ENCODE measurements at regions not wholly inside any gene's neighbourhood (a gene's known extent, or its start where the extent isn't known, plus 50 kb on each side); places are given as distances from the start of the nearest gene placed in this dataset.
"Not testable (repeated sequence)": the region's sequence is repeated elsewhere in the genome, so short reads cannot be mapped to it uniquely, and the experiment has no call there.

DNA sequence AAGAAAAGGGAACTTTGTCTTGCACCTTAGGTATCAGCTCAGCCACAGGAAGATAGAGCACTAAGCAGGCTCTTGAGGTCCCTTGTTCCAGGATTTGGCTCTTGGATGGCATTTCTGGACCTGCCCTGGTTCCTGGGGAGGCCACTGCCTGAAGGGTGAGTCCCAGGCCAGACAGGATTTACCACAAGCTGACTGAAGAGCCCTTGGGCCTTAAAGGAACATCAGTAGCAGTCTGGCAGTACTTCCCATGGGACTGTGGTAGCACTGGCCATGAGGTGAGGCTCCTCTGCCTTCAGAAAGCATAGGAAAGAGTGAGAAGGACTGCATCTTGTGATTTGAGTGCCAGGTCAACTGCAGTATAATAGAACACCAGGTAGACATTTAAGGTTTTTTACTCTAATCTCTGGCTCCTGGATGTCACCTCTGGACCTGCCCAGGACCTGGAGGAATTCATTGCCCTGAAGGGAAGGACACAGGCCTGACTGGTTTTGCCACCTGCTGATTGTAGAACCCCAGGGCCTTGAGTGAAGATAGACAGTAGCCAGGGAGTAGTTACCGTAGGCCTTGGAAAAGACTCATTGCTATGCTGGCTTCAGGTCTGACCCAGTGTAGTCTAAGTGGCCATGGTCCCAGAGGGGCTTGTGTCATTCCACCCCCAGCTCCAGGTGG lies 154.4 kb upstream of the CREB1 start:
- no peak for DNase-seq

DNA sequence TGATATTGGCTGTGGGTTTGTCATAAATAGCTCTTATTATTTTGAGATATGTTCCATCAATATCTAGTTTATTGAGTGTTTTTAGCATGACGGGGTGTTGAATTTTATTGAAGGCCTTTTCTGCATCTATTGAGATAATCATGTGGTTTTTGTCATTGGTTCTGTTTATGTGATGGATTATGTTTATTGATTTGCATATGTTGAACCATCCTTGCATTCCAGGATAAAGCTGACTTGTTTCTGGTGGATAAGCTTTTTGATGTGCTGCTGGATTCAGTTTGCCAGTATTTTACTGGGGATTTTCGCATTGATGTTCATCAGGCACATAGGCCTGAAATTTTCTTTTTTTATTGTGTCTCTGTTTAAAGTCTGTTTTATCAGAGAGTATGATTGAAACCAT lies 151.1 kb upstream of the CREB1 start:
- DNase-seq = not testable (repeated sequence)

GRCh38 chr2:207385076-207385475 lies 144.7 kb upstream of the CREB1 start:
- no peak for DNase-seq

DNA sequence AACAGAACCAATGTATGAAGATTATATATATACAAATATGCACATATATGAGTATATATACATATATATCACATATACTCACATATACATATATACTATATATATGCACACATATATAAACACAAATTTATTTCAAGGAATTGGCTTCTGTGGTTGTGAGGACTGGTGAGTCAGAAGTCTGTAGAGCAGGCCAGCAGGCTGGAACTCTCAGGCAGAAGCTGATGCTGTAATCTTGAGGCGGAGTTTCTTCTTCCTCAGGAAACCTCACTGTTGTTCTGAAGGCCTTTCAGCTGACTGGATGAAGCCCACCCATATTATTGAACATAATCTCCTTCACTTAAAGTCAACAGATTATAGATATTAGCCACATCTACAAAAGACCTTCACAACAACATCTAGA lies 143.9 kb upstream of the CREB1 start:
- DNase-seq = peak; percentile 6

DNA sequence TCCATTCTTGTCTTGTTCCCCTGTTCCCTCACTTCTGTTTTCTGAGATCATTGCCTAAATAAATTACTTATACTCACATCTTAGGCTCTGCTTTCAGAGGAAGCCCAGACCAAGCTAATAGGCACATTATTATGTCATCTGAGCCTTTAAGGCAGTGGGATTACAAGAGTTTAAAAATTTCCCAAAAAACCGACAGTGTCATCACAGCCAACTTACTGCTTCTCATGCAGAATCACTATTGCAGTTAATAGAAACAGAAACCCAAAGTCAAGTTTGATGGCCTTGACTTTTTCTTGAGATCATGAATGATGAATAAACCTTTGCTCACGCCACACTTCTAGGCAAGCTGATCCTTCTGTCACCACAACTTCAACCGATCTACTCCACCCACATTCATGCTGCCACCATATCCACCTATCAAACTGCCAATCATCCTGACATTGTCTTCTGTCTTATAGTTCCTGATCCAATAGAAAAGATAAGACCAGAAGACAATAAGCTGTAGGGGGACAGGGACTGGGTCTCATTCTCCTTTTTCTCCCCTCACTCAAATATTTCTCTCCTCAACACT lies 142.7 kb upstream of the CREB1 start:
- no peak for DNase-seq

GRCh38 chr2:207390302-207391095 lies 139.3 kb upstream of the CREB1 start:
- DNase-seq = no peak

DNA sequence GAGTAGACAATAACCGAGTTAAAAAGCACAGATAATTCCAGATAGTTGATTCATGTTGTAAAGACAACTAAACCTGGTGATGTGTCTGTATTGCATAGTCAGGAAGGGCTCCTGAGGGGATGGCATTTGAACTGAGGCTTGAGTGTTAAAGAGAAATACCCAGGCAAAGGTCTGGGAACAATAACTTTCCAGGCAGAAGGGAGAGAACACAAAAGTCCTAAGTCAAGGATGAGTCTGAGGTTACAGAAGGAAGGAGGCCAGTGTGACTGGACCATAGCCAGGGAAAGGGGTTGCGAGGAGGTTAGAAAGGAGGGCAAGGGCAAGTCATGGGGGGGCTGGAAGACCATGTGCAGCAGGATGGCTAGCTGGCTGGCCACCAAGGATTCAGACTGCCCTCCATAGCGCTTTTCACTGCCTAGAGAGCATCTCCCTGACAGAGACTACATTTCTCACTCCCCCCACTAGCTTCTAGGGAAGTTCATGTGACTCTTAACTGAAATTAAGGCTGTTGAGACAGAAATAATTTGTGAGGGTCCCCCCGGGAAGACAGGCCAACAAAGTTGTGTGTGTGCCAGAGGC lies 135.5 kb upstream of the CREB1 start:
- no peak for DNase-seq

DNA sequence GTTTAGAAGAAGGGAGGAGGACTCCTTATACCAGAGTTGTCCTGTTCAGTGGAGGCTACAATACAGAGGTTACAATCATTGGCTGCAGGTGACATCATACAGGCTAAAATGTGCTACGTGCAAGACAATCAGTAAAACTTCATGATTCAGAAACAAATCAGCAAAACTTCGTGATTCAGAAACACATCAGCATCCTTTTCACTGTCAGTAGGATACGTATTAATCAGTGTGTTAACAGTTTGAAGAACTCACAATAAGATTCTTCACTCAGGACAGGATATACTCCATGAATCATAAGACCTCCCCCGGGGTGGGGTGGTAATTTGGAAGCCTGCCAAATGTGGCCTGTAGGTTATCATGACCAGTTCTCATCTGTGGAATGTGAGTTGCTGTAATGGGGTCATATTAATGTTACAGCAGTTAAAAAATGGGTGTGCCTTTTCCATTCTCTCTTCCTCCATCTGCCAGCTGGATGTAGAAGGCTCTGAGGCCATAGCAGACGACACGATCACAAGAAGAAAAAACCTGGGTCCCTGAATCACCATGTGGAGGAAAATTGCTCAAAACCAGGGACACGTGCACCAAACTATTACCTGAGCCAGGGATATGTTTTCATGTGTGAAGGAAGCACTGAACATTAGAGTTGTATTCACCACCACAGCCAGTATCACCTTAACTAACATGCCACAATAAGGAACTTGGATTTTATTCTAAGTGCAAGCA lies 134.8 kb upstream of the CREB1 start:
- DNase-seq = peak; percentile 73

DNA sequence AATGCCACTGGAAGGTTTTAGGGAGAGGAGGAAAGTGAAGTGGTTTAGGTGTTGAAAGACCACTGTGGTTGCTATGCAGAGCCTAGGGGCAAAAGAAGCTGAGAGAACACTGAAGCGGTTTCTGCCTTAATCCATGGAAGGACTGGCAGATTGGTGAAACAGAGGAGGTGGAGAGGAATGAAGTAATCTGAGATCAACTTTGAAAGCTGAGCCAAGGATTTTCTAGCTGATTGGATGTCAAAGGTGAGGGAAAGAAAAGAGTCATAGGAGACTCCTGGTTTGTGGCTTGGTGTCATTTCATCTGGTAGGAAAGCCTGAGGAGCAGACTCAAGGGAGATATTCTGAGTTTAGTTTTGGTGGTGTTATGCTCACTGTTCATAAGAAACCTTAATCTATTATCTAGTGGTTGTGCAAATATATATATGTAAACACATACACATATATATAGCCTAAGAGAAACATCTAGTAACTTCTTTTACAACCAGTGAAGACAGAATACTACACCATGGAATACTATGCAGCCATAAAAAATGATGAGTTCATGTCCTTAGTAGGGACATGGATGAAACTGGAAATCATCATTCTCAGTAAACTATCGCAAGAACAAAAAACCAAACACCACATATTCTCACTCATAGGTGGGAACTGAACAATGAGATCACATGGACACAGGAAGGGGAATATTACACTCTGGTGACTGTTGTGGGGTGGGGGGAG lies 134.1 kb upstream of the CREB1 start:
- DNase-seq = no peak

DNA sequence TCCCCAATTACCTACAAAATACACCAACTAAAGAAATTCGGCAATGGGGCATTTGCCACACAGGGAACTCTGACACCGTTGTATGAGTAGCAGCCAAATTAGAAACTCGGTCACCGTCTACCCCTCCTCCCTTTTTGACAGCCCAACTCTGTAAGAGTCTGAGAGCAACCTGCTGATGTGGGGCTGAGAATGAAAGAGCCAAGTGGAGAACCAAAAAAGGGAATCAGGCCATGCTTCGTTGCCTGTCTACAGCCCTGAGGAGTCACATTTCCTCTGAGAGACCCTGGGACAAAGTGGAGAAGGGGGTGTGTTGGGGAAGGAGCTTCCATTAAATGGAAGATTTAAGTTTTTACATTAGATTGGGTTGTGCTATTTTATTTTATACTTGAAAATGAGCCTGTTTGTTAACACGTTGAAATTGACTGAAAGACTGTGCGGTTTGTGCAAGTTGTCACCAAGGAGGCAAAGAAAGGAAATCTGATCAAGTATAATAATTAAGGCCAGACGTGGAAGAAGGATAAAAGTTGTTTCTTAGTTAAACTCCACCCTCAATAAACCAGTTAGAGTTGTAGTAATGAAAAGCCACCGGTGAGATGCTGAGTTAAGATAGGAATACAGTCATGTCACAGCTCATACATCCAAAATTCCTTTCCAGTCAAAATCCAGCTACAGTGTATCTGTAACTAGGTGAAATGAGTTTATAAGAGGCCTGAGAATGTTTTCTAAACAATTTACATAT lies 131.7 kb upstream of the CREB1 start:
- no peak for DNase-seq

GRCh38 chr2:207399301-207399700 lies 130.5 kb upstream of the CREB1 start:
- DNase-seq = no peak

- no peak for DNase-seq
Observed at GRCh38 chr2:207401338-207401737, 128.4 kb upstream of the CREB1 start.

DNA sequence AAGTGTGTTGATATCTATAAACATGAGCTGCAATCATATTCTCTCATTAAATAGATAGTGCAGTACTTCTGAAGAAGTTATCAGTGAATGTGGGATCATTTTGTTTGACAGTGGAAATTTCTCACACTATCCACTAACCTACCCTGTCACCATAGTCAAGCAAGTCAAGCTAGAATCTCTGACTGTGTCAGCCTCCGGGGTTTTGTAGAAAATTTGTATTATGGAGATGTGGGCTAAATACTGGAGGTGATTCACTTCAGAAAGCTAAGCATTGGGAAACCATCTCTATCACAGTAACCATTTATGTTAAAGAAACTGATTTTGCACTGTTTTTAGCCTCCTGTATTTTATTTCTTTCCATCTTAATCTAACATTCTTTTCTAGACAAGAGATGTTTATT lies 126.6 kb upstream of the CREB1 start:
- DNase-seq = no peak

GRCh38 chr2:207403950-207404349 lies 125.8 kb upstream of the CREB1 start:
- no peak for DNase-seq

- DNase-seq = no peak
Observed at GRCh38 chr2:207405150-207405549, 124.6 kb upstream of the CREB1 start.

GRCh38 chr2:207408086-207408794 lies 121.5 kb upstream of the CREB1 start:
- no peak for DNase-seq

- DNase-seq = no peak
Observed at GRCh38 chr2:207409517-207409916, 120.2 kb upstream of the CREB1 start.

DNA sequence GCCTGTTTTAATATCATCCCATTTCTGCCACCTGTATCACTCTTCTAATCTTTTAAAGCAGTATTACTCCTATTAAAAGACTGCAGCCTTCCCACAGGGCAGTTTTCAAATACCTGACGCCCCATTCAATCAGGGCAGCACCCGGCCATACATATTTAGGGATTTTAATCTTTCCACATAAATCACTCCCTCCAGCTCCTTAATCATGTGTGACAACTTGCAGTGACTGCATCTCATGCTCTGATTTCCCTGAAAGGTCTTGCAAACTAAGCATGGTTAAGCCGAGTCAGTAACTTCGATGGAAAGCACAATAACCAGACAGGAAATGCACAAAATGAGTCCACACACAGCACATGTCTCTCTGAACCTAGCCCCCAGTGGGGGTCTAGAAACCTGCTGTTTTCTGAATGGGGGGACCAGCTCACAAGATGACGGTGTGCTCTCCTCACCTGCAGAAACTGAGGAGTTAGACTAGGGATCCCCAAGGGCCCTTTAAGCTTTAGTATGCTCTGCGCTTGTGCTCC lies 116.9 kb upstream of the CREB1 start:
- DNase-seq = peak; percentile 16

GRCh38 chr2:207413376-207413907 lies 116.3 kb upstream of the CREB1 start:
- no peak for DNase-seq

DNA sequence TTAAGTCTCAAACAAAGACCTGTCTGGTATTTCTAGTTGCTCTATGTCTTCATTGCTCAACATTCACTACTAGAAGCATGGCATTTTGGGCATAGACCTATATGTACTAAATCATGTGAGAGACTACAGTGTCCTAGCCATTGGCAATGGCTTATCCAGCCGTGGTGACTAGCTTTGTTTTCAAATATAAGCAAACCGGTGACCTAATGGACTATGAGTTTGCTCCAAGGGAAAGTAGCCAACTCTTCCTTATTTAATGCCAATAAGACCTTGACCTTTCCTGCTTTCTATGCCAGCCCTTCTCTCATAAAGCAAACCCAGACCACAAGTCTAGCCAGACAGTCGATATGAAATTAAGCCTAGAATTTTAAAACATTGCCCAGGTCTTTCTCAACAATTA lies 113.7 kb upstream of the CREB1 start:
- no peak for DNase-seq

DNA sequence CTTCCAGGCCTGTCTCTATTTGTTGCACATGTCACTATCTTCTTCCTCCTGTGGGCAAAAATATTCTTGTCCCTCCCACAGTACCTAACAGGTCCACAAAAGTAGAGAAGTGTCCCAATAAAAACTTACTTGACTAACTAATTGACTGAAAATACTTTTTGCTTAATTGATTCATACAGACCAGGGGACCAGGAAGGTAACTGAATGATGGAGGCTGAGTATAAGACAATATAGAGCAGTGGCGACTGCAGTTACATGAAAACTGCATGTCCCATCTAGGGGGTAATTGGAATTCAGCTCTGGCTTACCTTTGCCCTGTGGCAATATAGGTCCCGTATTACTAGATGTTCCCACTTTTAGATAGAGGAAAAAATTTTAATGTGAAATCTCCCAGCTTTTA lies 112.9 kb upstream of the CREB1 start:
- no peak for DNase-seq
